HG02970 (cell line): ENCODE measurements at regions not wholly inside any gene's neighbourhood (a gene's known extent, or its start where the extent isn't known, plus 50 kb on each side); places are given as distances from the start of the nearest gene placed in this dataset.

Source experiments
- ATAC-seq: cut with Tn5 transposase; IDR thresholded peaks from one replicate; pipeline ENCODE4 v1.9.1; 2021; ENCODE audit warnings: mild to moderate bottlenecking, moderate library complexity, moderate number of reproducible peaks; ENCODE audit not compliant: unreplicated experiment, low FRiP score

GRCh38 chr11:134480136-134480712, 68.2 kb upstream of the B3GAT1 start:
- no peak for ATAC-seq

GRCh38 chr11:134479206-134480135, 67.4 kb upstream of the B3GAT1 start:
- ATAC-seq = no peak

GRCh38 chr11:134478611-134479010, 66.6 kb upstream of the B3GAT1 start:
- ATAC-seq = no peak

GRCh38 chr11:134478176-134478575, 66.1 kb upstream of the B3GAT1 start:
- no peak for ATAC-seq

- no peak for ATAC-seq
These were observed 65.4 kb upstream of the B3GAT1 start for GRCh38 chr11:134477486-134477885.

GRCh38 chr11:134476435-134477021, 64.5 kb upstream of the B3GAT1 start:
- no peak for ATAC-seq

GRCh38 chr11:134475951-134476350, 63.9 kb upstream of the B3GAT1 start:
- no peak for ATAC-seq

GRCh38 chr11:134474942-134475341, 62.9 kb upstream of the B3GAT1 start:
- ATAC-seq = no peak

GRCh38 chr11:134474070-134474860, 62.2 kb upstream of the B3GAT1 start:
- no peak for ATAC-seq

GRCh38 chr11:134471716-134472455, 59.8 kb upstream of the B3GAT1 start:
- ATAC-seq = no peak

- ATAC-seq = no peak
These were observed 59.2 kb upstream of the B3GAT1 start for GRCh38 chr11:134471087-134471715.

- no peak for ATAC-seq
These were observed 58.2 kb upstream of the B3GAT1 start for GRCh38 chr11:134470238-134470637.

- ATAC-seq = no peak
These were observed 57.6 kb upstream of the B3GAT1 start for GRCh38 chr11:134469627-134470026.

- no peak for ATAC-seq
These were observed 56.8 kb upstream of the B3GAT1 start for GRCh38 chr11:134468796-134469195.

- no peak for ATAC-seq
These were observed 56.1 kb upstream of the B3GAT1 start for GRCh38 chr11:134468081-134468668.

GRCh38 chr11:134466610-134467567, 54.8 kb upstream of the B3GAT1 start:
- ATAC-seq = no peak

- ATAC-seq = no peak
These were observed 54.1 kb upstream of the B3GAT1 start for GRCh38 chr11:134466156-134466555.
